ENCODE measurements at regions not wholly inside any gene's neighbourhood (a gene's known extent, or its start where the extent isn't known, plus 50 kb on each side); places are given as distances from the start of the nearest gene placed in this dataset.

GRCh38 chr16:55115506-55115905, 184.8 kb downstream of the IRX5 start:
- H3K27me3 ChIP-seq (replicated peaks; ENCODE audit: control insufficient read depth, insufficient read depth, low read length), result no peaks in the 10 kb centered on the region; the same call in 1 of the 2 replicates
- no peak for TF ChIP-seq CTCF (IDR thresholded peaks at IDR 0.05; ENCODE audit: insufficient read depth, low read length, poor library complexity, severe bottlenecking)
- no peak overlapping the region for H3K4me3 ChIP-seq (replicated peaks; ENCODE audit: low read depth, low read length)
- H3K36me3 ChIP-seq (ENCODE audit: control insufficient read depth, insufficient read depth, low read length), result no peaks in the 10 kb centered on the region
- DNase-seq (ENCODE audit: extremely low read depth, insufficient read length), result no peak

- Histone ChIP-seq H3K36me3 (ENCODE audit: control insufficient read depth, insufficient read depth, low read length) (no peaks in the 10 kb centered on the region), H3K27me3 (replicated peaks; ENCODE audit: control insufficient read depth, insufficient read depth, low read length) (no peaks in the 10 kb centered on the region; the same call in 1 of the 2 replicates), H3K4me3 (replicated peaks; ENCODE audit: low read depth, low read length) (no peak overlapping the region)
- no peak for TF ChIP-seq CTCF (IDR thresholded peaks at IDR 0.05; ENCODE audit: insufficient read depth, low read length, poor library complexity, severe bottlenecking)
- no peak for DNase-seq (ENCODE audit: extremely low read depth, insufficient read length)
These were observed 185.7 kb downstream of the IRX5 start for GRCh38 chr16:55116165-55116920.

GRCh38 chr16:55118701-55119260, 188.1 kb downstream of the IRX5 start:
- TF ChIP-seq CTCF (IDR thresholded peaks at IDR 0.05; ENCODE audit: insufficient read depth, low read length, poor library complexity, severe bottlenecking), result no peak
- no peak overlapping the region for H3K4me3 ChIP-seq (replicated peaks; ENCODE audit: low read depth, low read length)

DNA sequence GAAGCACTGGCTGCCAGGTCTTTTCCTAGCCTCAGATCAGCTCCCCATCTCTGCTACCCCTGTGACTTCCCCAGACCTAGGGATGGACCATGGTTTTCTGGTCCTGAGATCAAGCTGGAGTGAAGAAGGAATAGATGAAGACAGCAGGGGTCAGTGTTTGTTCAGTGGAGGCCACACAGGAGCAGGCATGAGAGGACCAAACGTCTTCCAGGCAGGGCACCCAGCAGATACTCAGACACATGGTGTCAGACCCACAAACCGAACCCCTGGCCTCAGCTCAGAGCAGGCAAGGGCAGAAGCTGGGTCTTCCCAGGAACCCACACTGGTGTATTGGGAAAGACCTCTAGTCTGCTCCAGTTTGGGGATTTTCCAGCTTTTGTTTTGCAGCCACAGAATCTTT, 189.7 kb downstream of the IRX5 start:
- Histone ChIP-seq H3K4me3 (replicated peaks; ENCODE audit: low read depth, low read length) (no peak overlapping the region), H3K27me3 (replicated peaks; ENCODE audit: control insufficient read depth, insufficient read depth, low read length) (no peaks in the 10 kb centered on the region), H3K36me3 (ENCODE audit: control insufficient read depth, insufficient read depth, low read length) (no peaks in the 10 kb centered on the region)
- DNase-seq (ENCODE audit: extremely low read depth, insufficient read length), result no peak
- TF ChIP-seq CTCF (IDR thresholded peaks at IDR 0.05; ENCODE audit: insufficient read depth, low read length, poor library complexity, severe bottlenecking), result no peak

More at GRCh38 chr16:55118701-55119260, 188.1 kb downstream of the IRX5 start:
- no peak for DNase-seq (ENCODE audit: extremely low read depth, insufficient read length)
- Histone ChIP-seq H3K36me3 (ENCODE audit: control insufficient read depth, insufficient read depth, low read length) (no peaks in the 10 kb centered on the region), H3K27me3 (replicated peaks; ENCODE audit: control insufficient read depth, insufficient read depth, low read length) (no peaks in the 10 kb centered on the region)

- no peak for TF ChIP-seq CTCF (IDR thresholded peaks at IDR 0.05; ENCODE audit: insufficient read depth, low read length, poor library complexity, severe bottlenecking)
These were observed 190.2 kb downstream of the IRX5 start for GRCh38 chr16:55120826-55121225.

More at GRCh38 chr16:55120826-55121225, 190.2 kb downstream of the IRX5 start:
- no peaks in the 10 kb centered on the region for H3K36me3 ChIP-seq (ENCODE audit: control insufficient read depth, insufficient read depth, low read length)
- H3K4me3 ChIP-seq (replicated peaks; ENCODE audit: low read depth, low read length), result no peak overlapping the region
- DNase-seq (ENCODE audit: extremely low read depth, insufficient read length), result no peak
- H3K27me3 ChIP-seq (replicated peaks; ENCODE audit: control insufficient read depth, insufficient read depth, low read length), result no peaks in the 10 kb centered on the region
